ENCODE measurements at regions not wholly inside any gene's neighbourhood (a gene's known extent, or its start where the extent isn't known, plus 50 kb on each side); places are given as distances from the start of the nearest gene placed in this dataset.

DNA sequence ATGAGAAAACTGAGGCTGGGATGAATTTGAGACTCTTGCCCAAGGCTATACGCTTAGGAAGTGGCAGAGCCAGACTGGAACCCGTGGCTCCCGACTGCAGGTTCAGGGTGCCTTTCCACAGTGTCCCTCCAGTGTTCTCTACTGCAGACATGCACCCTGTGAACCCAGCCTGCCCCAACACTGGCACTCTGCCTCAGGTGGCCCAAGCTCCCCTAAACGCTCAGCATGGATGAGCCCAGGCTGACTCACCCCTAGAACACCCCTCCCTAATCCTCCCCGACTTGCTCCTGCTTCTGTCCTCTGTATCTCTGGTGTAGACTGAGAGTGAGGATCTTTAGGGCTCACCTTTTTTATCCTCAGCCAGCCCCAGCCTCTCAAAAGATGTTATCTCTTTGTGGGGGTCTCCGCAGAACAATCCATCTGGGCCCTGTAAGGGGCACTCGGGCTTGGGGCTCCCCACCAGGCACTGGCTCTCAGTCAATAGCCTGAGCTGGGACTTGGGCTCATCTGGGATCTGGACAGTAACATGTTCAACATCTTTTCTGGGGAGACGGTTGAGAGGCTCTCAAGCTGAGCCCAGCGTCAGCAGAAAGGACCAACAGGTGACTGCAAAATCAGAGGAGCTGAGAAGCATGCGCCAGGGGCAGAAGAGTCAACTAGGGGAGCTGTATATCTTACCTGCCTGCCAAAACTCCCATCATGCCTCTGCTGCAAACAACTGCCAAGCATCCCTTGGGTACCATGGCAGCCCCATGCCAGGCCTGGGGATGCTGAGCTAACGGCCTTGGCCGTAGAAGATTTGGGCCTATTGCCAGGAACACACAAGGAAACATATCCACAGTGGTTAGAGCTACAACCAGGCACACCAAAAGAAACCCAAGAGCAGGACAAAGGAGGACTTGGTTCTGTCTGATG is 176.2 kb downstream of the BUD13 start:
- TF ChIP-seq, protein P1, sequence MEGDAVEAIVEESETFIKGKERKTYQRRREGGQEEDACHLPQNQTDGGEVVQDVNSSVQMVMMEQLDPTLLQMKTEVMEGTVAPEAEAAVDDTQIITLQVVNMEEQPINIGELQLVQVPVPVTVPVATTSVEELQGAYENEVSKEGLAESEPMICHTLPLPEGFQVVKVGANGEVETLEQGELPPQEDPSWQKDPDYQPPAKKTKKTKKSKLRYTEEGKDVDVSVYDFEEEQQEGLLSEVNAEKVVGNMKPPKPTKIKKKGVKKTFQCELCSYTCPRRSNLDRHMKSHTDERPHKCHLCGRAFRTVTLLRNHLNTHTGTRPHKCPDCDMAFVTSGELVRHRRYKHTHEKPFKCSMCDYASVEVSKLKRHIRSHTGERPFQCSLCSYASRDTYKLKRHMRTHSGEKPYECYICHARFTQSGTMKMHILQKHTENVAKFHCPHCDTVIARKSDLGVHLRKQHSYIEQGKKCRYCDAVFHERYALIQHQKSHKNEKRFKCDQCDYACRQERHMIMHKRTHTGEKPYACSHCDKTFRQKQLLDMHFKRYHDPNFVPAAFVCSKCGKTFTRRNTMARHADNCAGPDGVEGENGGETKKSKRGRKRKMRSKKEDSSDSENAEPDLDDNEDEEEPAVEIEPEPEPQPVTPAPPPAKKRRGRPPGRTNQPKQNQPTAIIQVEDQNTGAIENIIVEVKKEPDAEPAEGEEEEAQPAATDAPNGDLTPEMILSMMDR (IDR thresholded peaks at IDR 0.05), result no peak
- no peak for TF ChIP-seq POLR2A (IDR thresholded peaks at IDR 0.05)
